A549 (cell line): ENCODE measurements at regions not wholly inside any gene's neighbourhood (a gene's known extent, or its start where the extent isn't known, plus 50 kb on each side); places are given as distances from the start of the nearest gene placed in this dataset.

Experiments used
- small RNA-seq, 6 experiments: library from RNA; depleted of rRNA; stranded (forward); fragments of <200 nt; gene quantifications; one replicate each; pipeline ENCODE3, GENCODE V24; 2012

Small RNA genes lying in the stretch of these regions (small RNA-seq; reads per million reads assigned to genes)
- 0 reads per million in 6 experiments for gene RF00019
